Upper lobe of right lung (tissue), 1 donor: ENCODE measurements at regions not wholly inside any gene's neighbourhood (a gene's known extent, or its start where the extent isn't known, plus 50 kb on each side); places are given as distances from the start of the nearest gene placed in this dataset.

Experiments used
- ATAC-seq: fragments of 200-7000 bp; cut with Tn5 transposase; one replicate; pipeline ENCODE4 v1.9.1; 2020; ENCODE audit warnings: mild to moderate bottlenecking, moderate library complexity
- DNase-seq: peaks from one replicate; pipeline ENCODE4 v3.0.0-alpha.2; 2020
- H3K27ac ChIP-seq: fragments of 200-600 bp; one replicate; pipeline ENCODE4 v1.8.0; 2022
- H3K27me3 ChIP-seq: fragments of 200-600 bp; one replicate; pipeline ENCODE4 v1.8.0; 2022; ENCODE audit warnings: mild to moderate bottlenecking
- H3K36me3 ChIP-seq: fragments of 200-600 bp; one replicate; pipeline ENCODE4 v1.8.0; 2022
- H3K4me1 ChIP-seq: fragments of 200-600 bp; one replicate; pipeline ENCODE4 v1.8.0; 2022
- H3K4me3 ChIP-seq: fragments of 200-600 bp; one replicate; pipeline ENCODE4 v1.8.0; 2022; ENCODE audit warnings: mild to moderate bottlenecking
- H3K9me3 ChIP-seq: fragments of 200-600 bp; one replicate; pipeline ENCODE4 v1.8.0; 2022
- intact Hi-C: fragments of 100-400 bp; cut with DNase I; formaldehyde crosslinking; loops from one replicate; pipeline ENCODE4 v1.11.0; 2022
- TF ChIP-seq, protein P1 (sequence below): fragments of 200-600 bp; IDR thresholded peaks from one replicate; pipeline ENCODE4 v1.8.0; 2022; ENCODE audit warnings: antibody characterized with exemption
- donor health status: DM: no; HTN: yes; CAD: no; lungs with severe emphysema.

DNA sequence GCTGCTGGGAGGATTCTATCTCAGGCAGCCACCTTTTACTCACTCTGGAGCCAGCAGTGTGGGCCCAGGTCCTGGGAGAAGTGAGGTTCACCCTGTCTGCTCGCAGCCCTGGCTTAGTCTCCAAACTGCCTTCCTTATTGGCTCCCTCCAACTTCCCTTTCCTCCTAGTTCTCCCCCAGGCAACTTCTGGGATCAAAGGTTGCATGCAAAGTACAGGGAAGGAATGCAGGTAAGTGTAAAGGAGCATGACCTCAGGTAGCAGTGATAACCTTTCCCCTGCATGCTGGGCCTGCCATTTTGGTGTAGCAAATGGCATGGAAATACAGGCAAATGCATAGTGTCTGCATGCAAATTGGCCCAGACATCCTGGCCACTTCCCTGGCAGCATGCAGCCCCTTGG is 53.8 kb upstream of the ARAP3 start:
- Histone ChIP-seq H3K27ac (no peak overlapping the region), H3K9me3 (no peaks in the 10 kb centered on the region), H3K4me3 (no peak overlapping the region), H3K4me1 (no peaks in the 10 kb centered on the region), H3K27me3 (no peaks in the 10 kb centered on the region), H3K36me3 (no peaks in the 10 kb centered on the region)
- ATAC-seq (no peak), DNase-seq (no peak)
- intact Hi-C loops = no loop called here
- TF ChIP-seq, protein P1, sequence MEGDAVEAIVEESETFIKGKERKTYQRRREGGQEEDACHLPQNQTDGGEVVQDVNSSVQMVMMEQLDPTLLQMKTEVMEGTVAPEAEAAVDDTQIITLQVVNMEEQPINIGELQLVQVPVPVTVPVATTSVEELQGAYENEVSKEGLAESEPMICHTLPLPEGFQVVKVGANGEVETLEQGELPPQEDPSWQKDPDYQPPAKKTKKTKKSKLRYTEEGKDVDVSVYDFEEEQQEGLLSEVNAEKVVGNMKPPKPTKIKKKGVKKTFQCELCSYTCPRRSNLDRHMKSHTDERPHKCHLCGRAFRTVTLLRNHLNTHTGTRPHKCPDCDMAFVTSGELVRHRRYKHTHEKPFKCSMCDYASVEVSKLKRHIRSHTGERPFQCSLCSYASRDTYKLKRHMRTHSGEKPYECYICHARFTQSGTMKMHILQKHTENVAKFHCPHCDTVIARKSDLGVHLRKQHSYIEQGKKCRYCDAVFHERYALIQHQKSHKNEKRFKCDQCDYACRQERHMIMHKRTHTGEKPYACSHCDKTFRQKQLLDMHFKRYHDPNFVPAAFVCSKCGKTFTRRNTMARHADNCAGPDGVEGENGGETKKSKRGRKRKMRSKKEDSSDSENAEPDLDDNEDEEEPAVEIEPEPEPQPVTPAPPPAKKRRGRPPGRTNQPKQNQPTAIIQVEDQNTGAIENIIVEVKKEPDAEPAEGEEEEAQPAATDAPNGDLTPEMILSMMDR = no peak

DNA sequence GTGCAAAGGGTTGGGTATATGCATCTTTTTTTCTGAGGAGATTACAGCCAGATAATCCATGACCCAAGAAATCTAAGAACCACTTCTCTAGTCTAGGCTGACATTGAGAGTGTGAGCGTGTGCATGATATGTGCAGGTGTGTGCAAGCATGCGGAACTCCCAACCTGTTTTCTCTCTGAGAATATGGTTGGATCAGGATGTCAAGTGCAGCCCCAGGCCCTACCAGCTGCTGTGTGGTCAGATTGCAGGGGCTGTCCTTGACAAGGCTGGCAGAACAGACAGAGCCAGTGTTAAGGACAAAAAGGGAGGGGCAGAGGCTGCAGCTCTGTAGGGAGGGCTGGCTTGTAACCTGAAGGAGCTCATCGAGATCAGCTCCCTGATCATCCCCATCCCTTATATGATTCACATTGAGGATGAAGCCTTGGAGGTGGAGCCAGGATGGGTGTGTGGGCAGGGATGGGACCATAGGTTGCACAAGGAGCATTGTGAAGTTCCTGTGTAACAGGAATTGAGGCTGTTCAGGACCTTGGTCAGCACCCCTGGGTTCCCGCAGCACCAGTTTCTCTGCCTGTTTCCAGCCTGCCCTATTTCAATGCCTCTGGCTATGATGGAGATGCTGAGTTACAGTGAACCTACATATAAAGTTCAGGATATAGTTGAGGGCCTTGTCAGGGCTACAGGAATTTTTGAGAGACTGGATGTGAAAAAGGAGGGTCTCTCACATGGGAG is 52.6 kb upstream of the ARAP3 start:
- H3K27ac ChIP-seq = no peak overlapping the region
- intact Hi-C loops = no loop called here
- H3K27me3 ChIP-seq = no peaks in the 10 kb centered on the region
- H3K9me3 ChIP-seq = no peaks in the 10 kb centered on the region
- no peaks in the 10 kb centered on the region for H3K4me1 ChIP-seq
- DNase-seq (no peak), ATAC-seq (peak; percentile 59)
- no peak overlapping the region for H3K4me3 ChIP-seq
- TF ChIP-seq, protein P1 = no peak
- no peaks in the 10 kb centered on the region for H3K36me3 ChIP-seq

DNA sequence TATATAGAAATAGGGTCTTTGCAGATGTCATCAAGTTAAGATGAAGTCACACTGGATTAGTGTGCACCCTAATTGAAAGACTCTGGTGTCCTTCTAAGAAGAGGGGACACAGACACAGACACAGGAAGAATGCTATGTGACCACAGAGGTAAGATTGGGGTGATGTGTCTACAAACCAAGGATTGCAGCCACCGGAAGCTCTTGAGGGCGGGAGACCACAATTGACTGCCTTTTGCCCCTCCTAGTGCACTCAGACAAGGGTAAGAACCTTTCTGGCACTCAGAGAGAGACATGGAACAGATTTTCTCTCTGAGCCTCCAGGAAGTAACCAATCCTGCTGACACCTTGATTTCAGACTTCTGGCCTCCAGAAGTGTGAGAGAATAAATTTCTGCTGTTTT is 51.2 kb upstream of the ARAP3 start:
- intact Hi-C loops = no loop called here
- TF ChIP-seq, protein P1 = no peak
- ATAC-seq = no peak

DNA sequence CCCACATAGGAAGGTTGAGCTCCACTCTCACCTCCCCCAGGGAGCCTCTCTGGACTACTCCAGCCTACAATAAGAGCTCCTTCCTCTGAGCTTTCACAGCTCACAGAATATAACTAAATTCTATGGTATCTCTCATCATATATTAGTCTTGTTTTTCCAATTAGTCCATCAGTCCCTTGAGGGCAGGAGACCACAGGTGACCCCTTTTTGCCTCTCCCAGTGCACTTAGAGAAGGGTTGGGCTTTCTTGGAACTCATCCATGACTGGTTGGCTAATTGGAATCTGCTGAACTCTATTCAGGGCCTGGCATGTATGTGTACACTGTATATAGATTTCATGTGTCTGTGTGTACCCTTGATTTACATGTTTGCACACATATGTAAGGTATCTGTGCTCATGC is 50.4 kb upstream of the ARAP3 start:
- TF ChIP-seq, protein P1 = no peak
- intact Hi-C loops = no loop called here
- ATAC-seq (no peak), DNase-seq (no peak)
- Histone ChIP-seq H3K9me3 (no peaks in the 10 kb centered on the region), H3K4me1 (no peaks in the 10 kb centered on the region), H3K36me3 (no peaks in the 10 kb centered on the region), H3K4me3 (no peak overlapping the region), H3K27me3 (no peaks in the 10 kb centered on the region), H3K27ac (no peak overlapping the region)

More for the DNA sequence above, 51.2 kb upstream of the ARAP3 start:
- H3K4me3 ChIP-seq = no peak overlapping the region
- H3K9me3 ChIP-seq = no peaks in the 10 kb centered on the region
- no peak for DNase-seq
- H3K4me1 ChIP-seq = no peaks in the 10 kb centered on the region
- H3K27me3 ChIP-seq = no peaks in the 10 kb centered on the region
- no peaks in the 10 kb centered on the region for H3K36me3 ChIP-seq
- no peak overlapping the region for H3K27ac ChIP-seq
